NCI-H82 treated with DMSO at 0.1 percent for 48 hours (cell line): ENCODE measurements at regions not wholly inside any gene's neighbourhood (a gene's known extent, or its start where the extent isn't known, plus 50 kb on each side); places are given as distances from the start of the nearest gene placed in this dataset.

Source experiments
- DNase-seq: peaks from one replicate; lab custom pipeline; 2025; ENCODE audit not compliant: unreplicated experiment; lab: John Stamatoyannopoulos, UW

- no peak for DNase-seq
Observed at GRCh38 chr12:3998968-3999792, 126.0 kb upstream of the PARP11 start.

- no peak for DNase-seq
Observed at GRCh38 chr12:3998397-3998796, 125.2 kb upstream of the PARP11 start.

DNA sequence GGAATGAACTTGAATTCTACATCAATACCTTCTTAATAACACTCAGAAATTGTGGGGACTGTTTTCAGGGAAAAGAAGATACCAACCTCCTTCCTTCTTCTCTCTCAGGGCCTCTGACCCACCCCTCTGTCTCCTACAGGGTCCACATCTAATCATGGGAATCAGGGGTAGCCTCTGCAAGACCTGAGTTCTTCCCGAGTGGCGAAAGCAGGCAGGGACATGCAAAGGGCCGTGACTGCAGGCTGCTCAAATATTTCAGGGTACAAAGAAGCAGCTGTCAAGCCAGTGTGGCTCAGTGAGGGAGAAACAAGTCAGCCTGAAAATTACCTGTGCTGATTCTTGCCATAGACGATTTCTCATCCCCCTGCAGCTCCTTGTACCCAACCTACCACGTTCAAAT is 123.1 kb upstream of the PARP11 start:
- DNase-seq, result no peak

DNA sequence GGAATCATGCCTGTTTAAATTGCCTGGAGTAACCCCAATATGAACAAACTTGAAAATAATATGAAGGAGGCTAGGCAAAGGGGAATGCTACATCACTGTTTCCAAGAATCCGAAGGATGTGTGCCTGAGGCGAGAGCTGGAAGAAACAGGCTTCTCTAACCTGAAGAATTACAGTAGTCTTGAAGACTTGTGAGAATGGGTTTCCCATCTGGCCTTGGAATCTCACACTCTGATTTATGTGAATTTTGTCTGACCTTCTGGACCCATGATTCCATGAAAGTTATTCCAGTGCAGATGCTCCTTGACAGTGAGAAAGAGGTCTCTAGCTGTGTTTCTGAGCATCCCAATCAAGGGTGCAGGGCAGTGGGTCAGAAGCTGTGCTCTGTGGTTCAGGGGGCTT is 122.1 kb upstream of the PARP11 start:
- no peak for DNase-seq

DNA sequence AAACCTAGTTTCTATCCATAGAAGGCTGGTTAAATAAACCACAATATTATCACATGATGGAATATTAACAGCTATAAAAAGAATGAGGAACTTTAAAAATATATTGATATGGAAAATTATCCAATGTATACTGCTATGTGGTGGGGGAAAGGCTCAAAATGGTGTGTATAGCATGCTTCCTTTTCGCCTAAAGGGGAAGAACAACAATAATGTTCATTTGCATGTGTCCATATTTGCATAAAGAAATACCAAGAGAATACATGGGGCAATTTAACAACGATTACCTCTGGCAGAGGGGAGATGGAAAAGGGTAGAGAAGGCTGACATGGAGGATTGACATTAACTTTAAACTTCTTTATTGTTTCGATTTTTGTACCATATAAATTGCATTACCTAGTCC is 121.3 kb upstream of the PARP11 start:
- DNase-seq, result no peak

- no peak for DNase-seq
Observed at GRCh38 chr12:3992945-3993344, 119.7 kb upstream of the PARP11 start.

GRCh38 chr12:3991798-3992580 is 118.8 kb upstream of the PARP11 start:
- DNase-seq, result no peak

DNA sequence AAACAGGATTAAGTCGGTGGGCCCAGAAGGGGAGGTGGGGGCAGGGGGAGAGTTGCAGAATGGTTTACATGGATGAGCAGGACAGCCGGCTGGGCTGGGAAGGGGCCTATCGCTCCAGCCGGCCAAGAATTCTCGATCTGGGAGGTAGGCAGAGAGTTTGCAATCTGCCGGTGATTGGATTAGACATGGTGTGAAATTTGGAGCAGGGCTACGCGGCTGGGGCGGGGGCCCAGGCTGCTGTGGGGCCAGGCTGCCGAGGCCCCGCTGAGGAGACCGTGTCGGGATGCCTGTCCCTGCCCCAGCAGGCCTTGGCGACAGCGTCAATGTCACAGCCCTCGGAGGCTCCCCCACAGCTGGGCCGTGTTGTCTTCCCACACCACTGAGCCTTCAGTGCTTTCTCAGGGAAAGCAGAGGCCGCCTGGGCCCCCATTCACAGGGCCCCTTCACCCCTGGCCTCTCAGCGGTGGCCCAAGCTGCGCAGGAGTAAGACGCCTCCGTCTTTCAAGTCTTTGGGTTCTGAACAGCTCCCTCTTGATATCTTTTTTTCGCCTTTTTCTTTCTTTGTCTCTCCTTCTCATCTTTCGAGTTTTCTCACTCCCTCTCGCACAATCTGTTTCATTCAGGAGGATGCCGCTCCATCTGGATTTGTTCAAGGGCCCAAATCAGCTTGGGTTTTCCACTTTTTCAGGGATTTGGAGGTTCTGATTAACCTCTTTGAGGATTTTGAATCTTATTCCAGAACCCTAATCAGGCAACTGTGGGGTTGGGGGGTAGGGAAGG is 117.5 kb upstream of the PARP11 start:
- DNase-seq, result peak; percentile 99

DNA sequence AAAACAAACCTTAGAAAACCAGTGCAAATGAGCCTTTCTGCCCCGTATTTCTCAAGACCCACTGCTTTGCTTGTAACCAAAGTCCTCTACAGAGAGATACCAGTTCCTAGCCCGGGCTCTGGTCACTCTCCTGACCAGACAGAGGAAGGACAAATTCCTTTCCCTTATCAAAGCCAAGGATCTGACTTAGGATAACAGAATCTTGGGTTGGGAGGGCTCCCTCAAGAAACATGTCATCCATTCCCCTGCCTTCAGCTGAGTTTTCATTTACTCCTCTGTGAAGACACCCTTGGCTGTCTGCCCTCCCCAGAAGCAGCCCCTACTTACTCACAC is 116.0 kb upstream of the PARP11 start:
- DNase-seq, result no peak

DNA sequence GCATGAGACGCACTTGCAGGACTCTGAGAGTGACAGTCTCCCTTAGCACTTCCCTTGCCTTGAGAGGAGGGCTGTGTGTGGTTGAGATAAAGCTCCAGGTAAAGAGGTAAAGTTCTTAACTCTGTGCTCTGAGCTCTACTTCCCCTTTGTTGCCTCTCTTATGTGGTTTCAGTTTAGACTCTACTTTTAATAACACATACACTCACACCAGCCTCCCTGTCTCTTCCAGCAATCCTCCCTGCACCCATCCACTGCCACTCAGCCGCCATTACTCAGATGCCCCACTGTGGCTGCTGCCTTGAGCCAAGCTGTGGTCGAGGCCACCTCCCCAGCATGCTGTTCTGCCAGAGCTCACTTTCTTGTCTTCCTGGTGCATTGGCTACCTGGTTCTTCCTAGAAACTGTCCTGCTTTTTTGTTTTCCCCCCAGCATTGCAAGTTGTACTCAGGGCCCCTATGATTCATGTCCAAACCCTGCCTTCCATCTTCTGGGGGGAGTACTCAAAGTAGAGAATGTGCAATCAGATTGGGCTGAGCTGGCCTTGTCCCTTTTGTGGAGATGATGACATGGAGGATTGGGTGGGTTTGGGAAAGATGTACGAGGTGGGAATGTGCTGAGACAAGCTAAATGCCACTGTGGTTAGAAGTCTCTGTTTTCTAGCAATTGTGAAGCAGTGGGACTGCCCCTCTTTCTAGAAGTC is 115.5 kb upstream of the PARP11 start:
- DNase-seq, result no peak

- DNase-seq, result no peak
Observed at GRCh38 chr12:3987571-3987970, 114.4 kb upstream of the PARP11 start.

GRCh38 chr12:3980504-3981272 is 107.5 kb upstream of the PARP11 start:
- no peak for DNase-seq

GRCh38 chr12:3977621-3978020 is 104.4 kb upstream of the PARP11 start:
- no peak for DNase-seq

- no peak for DNase-seq
Observed at GRCh38 chr12:3976351-3976938, 103.2 kb upstream of the PARP11 start.

GRCh38 chr12:3975652-3976051 is 102.5 kb upstream of the PARP11 start:
- DNase-seq, result no peak

DNA sequence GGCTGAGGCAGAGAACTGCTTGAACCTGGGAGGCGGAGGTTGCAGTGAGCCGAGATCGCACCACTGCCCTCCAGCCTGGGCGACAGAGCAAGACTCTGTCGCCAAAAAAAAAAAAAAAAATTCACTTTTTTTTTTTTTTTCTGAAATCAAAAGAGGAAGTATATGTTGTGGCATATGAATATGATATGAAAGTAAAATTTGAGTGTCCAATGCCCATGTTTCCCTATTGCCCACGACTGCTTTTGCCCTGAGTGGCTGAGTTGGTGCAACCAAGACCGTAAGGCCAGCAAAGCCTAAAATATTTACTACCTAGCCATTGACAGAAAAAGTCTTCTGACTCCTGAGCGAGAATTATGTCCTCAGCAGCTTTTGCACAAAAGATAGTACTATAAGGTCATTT is 101.7 kb upstream of the PARP11 start:
- DNase-seq, result no peak

- no peak for DNase-seq
Observed at GRCh38 chr12:3973973-3974644, 100.9 kb upstream of the PARP11 start.

DNA sequence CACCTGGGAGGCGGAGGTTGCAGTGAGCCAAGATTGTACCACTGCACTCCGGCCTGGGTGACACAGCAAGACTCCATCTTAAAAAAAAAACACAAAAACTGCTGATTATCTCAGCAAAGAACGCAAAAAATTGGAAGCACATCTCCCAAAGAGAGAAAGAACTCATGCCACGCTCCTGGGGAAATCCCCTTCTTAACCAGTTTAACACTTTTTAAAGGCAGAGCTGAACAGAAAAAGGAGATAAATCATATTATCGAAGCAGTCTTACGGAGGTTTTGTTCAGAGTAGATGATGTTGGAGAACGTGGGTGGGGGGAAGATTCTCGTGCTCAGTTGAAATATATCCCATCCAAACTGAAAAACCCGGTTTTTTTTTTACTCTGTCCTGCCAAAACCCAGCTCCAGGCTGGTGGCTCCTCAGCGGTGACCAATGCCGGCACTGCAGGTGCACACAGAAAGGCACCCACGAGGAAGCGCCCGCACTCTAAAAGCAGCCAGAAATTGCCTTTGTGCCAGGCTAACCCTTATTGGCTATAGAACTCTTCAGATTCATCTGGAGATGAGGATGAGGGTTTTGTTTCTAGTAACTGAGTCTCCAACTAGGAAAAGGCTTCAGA is 100.2 kb upstream of the PARP11 start:
- no peak for DNase-seq

- no peak for DNase-seq
Observed at GRCh38 chr12:3972576-3972975, 99.4 kb upstream of the PARP11 start.
